Medulla oblongata (tissue), 1 donor: ENCODE measurements at regions not wholly inside any gene's neighbourhood (a gene's known extent, or its start where the extent isn't known, plus 50 kb on each side); places are given as distances from the start of the nearest gene placed in this dataset.

Experiments
- DNase-seq: peaks from one replicate; pipeline ENCODE4 v3.0.0-alpha.2; 2015; ENCODE audit errors: extremely low spot score

GRCh38 chr4:116872308-116872707 lies 213.1 kb downstream of the TRAM1L1 start:
- DNase-seq = no peak

- no peak for DNase-seq
These were observed 214.7 kb downstream of the TRAM1L1 start for GRCh38 chr4:116870686-116871085.

GRCh38 chr4:116866106-116866505 lies 219.3 kb downstream of the TRAM1L1 start:
- no peak for DNase-seq

DNA sequence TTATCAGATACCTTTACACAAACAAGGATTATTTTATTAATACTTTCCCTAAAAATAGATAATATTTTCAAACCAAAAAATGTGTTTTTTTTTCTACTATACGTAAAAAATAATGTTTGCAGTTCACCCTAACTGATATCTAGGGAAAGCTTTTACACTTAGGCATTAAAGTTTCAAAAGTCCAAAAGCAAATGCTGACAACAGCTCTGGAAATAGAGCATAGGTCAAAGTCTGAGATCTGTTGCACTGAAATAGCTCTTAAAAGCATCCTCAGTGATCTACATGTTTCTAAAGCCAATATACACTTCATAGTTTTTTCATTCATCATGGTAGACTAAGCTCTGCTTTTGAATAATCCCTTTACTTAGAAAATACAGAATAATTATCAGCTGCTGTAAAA lies 222.8 kb downstream of the TRAM1L1 start:
- no peak for DNase-seq

GRCh38 chr4:116860891-116861290 lies 224.5 kb downstream of the TRAM1L1 start:
- no peak for DNase-seq

DNA sequence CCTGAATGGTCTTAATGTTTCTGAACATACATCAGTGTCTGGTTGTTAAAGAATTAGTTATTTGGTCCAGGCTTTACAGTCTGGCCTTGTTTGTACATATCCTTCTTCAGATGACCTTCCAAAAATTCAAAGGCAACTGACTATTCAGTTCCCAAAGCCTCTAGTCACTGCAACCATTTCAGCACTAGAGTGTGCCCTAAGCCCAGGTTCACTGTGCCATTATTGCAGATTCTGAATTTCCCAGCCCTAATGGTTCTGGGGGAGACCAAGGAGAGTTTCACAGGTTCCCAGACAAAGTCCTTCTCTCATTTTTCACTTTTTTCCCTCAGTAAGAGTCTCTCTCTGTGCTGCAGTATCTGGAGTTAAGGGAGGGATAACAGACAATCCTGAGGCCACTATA lies 235.8 kb downstream of the TRAM1L1 start:
- DNase-seq = no peak

GRCh38 chr4:116847616-116848015 lies 237.8 kb downstream of the TRAM1L1 start:
- no peak for DNase-seq

GRCh38 chr4:116839826-116840225 lies 245.6 kb downstream of the TRAM1L1 start:
- no peak for DNase-seq

DNA sequence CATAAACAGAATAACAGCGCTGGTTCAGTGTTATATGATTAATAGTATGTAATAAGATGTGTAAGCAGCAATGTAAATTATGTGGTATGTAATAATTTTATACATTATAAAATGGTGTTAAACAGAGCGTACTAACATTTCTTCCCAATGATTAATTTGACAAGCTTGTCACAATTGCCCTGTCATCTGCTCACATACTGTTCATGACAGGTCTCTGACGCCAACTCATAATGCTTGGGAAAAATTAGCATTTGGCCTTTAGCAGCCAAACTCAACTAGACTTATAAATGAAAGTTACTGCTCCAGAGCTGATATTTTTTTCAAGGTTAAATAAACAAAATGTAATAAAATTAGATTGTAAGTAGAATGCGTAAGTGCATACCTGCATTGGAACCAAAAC lies 246.8 kb downstream of the TRAM1L1 start:
- no peak for DNase-seq

DNA sequence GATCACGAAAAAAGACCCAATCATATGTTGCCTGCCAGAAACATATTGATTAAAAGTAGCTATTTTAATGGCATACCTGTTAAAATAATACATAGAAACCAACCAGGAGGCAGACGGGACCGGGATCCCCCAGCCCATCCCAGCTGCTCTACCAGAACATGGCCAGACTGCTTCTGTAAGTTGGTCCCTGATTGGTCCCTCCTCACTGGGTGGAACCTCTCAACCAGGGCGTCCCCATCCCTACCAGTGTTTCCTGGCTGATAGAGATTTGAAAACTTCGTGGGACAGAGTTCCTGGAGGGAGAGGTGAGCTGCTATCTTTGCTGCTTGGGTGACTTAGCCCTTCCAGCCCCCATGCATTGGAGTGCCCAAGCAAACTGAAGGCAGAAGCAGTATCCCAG lies 256.2 kb downstream of the TRAM1L1 start:
- no peak for DNase-seq

DNA sequence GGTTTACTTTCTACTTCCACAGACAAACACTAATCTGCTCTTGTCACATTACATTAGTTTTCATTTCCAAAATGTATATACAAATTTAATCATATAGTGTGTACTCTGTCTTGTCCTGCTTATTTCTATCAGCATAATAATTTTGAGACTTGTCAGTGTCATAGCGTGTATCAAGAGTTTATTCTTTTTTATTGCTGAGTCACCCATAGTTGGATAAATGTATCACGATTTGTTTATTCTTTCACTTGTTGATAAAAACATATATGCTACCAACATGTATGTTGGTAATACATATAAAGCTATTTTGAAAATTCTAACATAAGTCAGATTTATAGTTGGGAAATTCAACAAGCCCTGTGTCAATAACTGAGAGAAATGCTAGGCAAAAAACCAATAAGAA lies 261.2 kb downstream of the TRAM1L1 start:
- no peak for DNase-seq

GRCh38 chr4:116811730-116812129 lies 273.6 kb downstream of the TRAM1L1 start:
- DNase-seq = no peak

- DNase-seq = no peak
These were observed 289.4 kb downstream of the TRAM1L1 start for GRCh38 chr4:116796022-116796421.

DNA sequence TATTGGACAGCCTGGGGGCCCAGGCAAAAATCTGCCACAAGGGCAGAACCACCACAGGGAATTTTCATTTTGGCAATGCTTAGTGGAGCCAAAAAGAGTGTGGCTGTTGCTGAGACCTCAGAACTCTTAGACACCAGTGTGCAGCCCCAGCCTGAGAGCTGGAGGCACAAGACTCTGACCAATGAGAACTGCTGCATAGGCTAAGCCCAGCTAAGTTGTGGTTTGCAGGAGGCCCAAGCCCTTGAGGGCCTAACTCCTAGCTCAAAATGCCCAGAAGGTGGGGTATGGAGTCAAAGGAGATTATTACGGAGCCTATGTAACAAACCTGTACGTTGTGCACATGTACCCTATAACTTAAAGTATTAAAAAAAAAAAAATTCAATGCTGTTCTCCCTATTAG lies 296.7 kb downstream of the TRAM1L1 start:
- no peak for DNase-seq

GRCh38 chr4:116755051-116755450 lies 330.3 kb downstream of the TRAM1L1 start:
- no peak for DNase-seq

- DNase-seq = no peak
These were observed 333.3 kb downstream of the TRAM1L1 start for GRCh38 chr4:116752027-116752426.

- DNase-seq = no peak
These were observed 348.6 kb downstream of the TRAM1L1 start for GRCh38 chr4:116736756-116737155.

- no peak for DNase-seq
These were observed 351.2 kb downstream of the TRAM1L1 start for GRCh38 chr4:116734178-116734577.

- DNase-seq = no peak
These were observed 352.0 kb downstream of the TRAM1L1 start for GRCh38 chr4:116733370-116733769.

GRCh38 chr4:116726523-116726922 lies 358.9 kb downstream of the TRAM1L1 start:
- no peak for DNase-seq

DNA sequence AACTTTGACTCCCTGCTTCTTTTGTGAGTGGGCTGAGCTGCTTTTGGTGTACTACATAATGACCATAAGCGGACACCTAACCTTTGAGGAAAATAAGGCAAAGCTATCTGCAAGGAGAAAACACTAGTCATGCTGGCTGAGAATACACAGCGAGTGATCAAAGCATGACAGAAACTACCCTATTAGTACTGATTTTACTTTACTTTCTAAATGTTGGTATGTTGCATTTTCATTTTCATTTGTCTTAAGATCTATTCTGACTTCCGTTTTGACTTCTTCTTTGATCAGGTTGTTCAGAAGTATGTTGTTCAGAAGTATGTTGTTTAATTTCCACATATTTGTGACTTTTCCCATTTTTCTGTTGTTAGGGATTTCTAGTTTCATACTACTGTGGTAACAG lies 361.1 kb downstream of the TRAM1L1 start:
- DNase-seq = no peak

DNA sequence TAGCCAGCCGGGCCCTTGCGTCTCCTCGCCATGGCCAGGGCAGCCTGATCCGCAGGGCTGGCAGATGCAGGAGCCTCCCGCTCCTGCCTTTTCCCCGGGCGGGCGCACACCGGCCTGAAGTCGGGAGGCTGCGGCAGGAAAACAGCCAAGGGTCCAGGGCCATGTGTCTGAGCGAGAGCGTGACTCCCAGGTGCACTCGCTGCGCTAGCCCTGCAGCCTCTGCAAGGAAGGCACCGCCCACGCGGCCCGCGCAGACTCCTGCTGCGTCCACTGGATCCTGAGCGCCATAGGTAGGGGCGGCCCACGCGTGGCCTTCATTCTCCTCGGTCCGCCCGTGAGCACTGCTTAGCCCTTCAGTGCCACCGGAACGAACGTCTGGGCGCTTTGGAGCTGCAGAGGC lies 379.9 kb downstream of the TRAM1L1 start:
- DNase-seq = no peak

DNA sequence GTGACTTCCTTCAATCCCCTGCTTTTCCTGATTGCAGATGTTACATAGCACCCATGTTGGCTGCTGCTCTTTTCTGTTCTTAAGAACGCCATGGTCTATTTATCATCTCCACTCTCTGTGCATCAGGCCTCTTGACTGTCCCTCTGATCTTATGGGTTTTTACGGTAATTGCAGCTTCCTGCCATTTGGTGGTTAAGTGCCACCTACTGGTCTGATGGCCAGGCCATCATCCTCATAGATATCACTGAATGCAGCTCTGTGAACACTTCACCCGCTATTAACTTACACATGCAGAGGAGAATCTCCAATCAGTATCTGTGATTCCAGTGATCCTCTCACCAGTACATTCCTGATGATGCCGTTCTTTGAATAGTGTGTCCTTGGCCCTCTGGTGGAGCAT lies 382.4 kb downstream of the TRAM1L1 start:
- DNase-seq = no peak

GRCh38 chr4:116688536-116688935 lies 396.8 kb downstream of the TRAM1L1 start:
- DNase-seq = no peak

DNA sequence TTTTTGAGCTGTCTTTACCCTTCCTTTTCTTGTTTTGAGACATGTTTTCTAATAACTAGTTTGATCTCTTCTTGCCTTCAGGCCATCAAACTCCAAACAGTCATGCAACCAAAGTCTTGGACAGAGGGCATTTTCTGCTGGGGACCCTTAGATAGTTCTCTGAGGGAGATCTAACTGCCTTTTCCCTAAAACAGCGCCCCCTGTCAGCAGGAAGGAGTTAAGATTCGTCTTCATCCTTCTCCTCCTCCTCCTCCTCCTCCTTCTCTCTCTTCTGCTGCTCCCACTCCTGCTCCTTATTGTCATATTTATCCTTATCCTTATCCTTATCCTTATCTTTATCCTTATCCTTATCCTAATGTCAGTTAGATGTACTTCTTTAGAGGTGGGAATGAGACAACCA lies 417.2 kb downstream of the TRAM1L1 start:
- no peak for DNase-seq
